Lung microvascular endothelial cell (primary cell): ENCODE measurements at regions not wholly inside any gene's neighbourhood (a gene's known extent, or its start where the extent isn't known, plus 50 kb on each side); places are given as distances from the start of the nearest gene placed in this dataset.

Source experiments
- DNase-seq, 2 donors: peaks; one replicate each; pipeline versions ENCODE4 v3.0.0 to v3.0.0-alpha.2; 2010; ENCODE audit warnings: low read depth in 2 of 2

DNA sequence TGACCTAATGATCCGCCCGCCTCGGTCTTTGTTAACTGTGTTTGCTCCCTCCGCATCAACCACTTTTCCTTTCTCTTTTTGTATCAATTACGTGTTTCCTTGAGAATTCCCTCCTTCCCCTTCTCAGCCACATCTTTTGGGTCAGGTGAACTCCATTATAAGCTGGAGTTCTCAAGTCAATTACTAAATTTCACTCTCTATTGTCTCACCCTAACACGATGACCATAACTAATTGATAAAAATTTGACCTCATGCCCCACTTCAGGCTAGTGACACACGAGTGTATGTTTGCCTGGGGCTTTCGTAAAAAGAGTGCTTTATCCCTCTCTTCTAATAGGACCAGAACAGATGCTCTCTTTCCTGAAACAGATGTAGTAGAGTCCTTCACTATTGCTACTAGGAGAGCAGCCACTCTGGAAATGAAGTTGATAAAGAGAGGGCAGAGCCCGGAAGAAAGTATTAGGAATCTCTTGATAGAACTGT, 403.6 kb upstream of the ANXA10 start:
- no peak for DNase-seq

DNA sequence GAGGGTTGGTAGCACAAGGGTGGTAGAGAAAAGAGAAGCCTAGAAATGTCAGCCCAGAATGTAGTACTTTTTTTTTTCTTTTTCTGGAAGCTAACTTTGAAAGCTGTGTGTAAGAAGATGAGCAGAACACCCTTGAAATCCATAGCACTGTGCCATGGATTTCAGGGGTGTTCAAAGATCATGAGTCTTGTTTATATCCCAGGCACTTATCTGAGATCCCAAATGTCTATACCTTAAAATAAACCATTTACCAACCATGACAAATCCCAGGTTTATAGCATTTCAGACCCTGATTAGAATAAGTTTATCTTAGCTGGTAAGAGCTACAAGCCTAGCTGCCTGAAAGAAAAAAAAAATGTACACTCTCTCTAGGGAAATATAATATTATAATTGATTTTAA, 389.9 kb upstream of the ANXA10 start:
- no peak for DNase-seq

DNA sequence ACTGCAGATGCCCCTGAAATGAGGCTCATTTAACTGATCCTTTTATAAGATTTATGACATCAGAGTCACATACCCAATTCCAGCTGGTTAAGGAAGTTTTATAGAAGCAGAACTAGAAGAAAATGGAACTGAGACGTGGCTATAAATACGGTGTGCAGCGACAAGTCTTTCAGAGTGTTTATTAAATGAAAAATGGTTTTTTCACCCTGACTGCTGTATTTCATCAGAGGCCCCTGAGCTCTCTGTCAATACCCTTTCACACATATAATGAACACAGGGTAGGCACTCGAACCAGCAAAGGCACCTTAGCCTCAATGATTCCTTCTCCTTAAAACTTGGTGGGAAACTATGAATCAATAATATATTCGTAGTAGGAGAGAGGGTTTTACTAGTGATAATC, 380.8 kb upstream of the ANXA10 start:
- DNase-seq: no peak

DNA sequence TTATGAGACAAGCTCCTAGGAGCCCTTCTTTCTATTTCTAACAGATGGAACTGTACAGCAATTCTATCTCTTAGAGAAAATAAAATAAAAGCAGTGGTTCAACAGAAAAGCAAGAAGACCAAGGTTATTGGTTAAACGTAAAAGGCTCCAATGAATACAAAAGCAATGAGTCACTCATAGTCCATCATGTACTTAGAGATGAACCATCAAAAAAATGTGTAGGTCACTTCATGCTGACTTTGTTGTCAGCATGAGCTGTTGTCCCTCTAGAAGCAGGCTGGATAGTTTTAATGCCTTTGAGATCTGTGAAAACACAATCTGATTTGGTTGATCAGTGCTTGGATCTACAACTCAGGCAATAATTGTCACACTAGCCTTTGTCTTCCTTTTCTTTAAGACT, 378.6 kb upstream of the ANXA10 start:
- no peak for DNase-seq

GRCh38 chr4:167715176-167715575, 377.2 kb upstream of the ANXA10 start:
- DNase-seq: no peak

- no peak for DNase-seq
These were observed 374.8 kb upstream of the ANXA10 start for GRCh38 chr4:167717495-167717894.

- no peak for DNase-seq
These were observed 370.5 kb upstream of the ANXA10 start for GRCh38 chr4:167721617-167722486.

DNA sequence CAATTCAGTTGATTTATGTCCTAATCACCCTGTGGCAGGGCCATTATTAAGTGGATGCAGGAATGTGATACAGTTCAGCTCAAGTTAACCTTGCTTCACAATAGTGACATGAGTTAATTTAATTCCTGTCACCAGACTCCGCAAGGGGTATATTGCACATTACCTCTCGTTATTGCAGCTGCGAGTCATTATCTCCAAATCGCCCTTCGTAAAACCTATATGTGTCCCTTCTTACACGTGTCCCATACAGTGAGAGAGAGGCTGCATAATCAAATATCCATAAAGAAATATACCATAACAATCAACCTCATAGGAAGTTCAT, 369.9 kb upstream of the ANXA10 start:
- DNase-seq: no peak

DNA sequence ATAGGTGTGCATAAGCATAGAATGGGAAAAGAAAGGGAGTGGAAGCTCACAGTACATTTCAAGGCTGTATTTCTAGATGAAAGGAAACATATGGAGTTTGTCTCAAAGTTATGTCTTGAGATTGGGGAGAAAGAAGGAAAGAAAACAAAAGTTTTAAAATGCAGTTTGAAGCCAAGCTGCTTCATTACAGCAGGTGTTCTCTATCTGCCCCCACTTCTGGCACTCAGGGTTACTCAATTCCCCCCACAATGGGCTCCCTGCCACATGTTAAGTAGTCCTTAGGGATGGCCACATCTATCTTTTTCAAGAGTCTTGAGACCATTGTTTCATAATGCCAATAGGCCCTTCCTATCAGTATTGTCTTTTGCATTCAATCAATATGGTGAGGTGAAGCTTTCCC, 367.4 kb upstream of the ANXA10 start:
- no peak for DNase-seq

DNA sequence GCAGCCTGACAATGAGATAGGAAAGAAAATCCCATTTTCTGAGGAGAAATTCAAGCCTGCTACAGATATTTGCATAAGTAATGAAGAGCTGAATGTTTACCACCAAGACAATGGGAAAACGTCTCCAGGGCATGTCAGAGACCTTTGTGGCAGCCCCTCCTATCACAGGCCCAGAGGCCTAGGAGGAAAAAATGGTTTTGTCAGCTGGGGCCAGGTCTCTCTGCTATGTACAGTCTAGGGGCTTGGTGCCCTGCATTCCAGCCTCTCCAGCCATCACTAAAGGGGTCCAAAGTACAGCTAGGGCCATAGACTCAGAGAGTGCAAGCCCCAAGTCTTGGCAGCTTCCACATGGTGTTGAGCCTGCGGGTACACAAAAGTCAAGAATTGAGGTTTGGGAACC, 361.6 kb upstream of the ANXA10 start:
- DNase-seq: no peak

DNA sequence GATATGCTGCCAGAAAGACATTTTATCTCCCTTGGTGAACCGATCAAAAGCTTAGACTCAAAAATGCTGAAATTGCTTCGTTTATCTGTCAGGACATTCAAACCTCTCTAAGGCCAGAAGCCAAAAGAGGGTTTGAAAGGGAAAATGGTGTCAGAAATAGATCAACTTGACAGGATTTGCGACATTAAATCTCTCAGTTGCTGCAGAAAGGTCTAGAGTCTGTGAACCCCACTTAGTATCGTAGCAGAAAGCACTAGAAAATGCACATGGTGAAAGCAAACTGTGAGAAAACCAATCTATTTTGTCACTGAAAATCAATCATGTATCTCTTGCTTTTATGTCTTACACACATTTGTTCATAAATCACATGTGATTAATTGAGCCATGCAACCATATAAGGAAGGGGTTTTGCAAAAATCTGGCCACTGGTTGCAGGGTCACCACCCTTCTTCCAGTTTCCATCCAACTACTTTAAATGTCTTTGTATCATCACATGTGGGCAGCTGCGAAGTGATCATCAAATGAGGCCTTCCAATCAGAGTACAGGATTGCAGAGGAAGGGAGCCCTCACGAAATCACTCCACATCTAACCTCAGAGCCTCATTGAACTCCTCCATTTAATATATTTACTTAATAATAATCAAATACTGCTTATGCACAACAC, 347.2 kb upstream of the ANXA10 start:
- DNase-seq: no peak

GRCh38 chr4:167767281-167767680, 325.1 kb upstream of the ANXA10 start:
- no peak for DNase-seq

GRCh38 chr4:167774646-167775045, 317.7 kb upstream of the ANXA10 start:
- DNase-seq: no peak

DNA sequence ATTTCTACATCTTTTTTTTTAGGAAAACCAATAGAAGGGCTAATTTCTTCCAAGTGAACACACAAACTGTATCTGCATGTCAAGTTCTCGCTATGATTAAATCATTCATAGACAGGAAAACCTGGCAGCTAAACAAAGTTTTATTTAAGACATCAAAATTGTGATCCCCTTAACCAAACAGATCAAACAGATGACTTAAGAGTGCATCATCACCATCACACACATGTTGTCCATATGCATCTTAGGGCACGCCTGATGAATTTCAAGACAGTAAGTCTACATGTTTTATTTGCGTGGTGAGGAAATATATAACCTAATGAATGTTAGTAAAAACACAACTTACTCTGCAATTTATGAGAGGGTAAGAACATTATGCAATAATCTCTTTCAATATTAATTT, 317.0 kb upstream of the ANXA10 start:
- DNase-seq: no peak

- DNase-seq: no peak
These were observed 313.1 kb upstream of the ANXA10 start for GRCh38 chr4:167779280-167779679.

GRCh38 chr4:167779864-167780263, 312.5 kb upstream of the ANXA10 start:
- no peak for DNase-seq

DNA sequence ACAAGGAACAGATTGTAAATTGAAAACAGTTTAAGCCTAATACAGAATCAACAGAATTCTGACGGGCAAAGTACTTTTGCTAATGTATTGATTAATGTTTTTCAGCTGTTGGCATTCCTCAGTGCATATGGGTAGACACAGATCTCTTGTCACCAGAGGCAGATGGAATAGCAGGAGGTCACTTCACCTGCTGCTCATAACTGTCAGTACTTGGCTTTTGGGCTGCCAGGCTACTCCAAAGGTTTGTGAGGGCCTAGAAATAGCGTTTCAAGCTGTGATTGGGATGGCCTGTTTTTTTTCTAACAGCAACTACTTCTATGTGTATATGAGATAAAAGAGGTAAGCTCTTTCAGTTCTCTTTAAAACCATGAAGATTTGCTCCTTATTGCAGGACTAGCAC, 307.5 kb upstream of the ANXA10 start:
- DNase-seq: no peak

DNA sequence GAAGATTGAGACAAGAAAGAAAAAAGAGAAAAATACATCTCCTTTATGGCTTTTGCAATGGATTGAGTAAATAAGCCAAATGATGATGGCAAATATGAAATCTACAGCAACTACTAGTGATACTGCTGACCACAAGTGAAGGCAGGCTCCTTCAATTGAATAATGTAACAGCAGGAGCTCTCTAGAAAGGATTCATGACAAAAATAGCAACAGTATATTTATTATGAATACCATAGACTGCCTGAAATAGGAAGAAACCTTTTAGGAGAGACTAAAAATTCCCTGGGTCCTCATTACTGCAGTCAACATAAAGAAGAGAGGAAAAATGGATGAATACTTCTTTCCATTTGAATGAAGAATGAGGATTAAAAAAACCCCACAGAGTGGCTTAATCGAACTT, 306.8 kb upstream of the ANXA10 start:
- DNase-seq: no peak

DNA sequence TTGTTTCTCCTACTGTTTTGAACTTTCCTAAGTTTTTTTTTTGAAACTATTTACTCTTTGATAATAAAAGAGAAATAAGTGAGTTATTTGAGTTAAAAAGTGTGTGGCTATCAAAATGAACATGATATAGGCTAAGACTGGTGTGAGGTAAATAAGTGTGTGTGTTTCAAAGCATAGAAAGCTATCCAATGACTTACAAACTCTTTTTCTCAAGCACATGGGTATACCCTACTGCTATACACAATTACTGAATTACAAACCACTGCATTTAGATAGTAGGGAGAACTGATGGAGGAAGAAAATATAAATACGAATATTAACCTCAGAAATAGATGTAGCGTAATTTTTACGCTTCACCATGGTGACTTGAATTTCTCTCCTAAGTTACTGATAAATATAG, 305.8 kb upstream of the ANXA10 start:
- DNase-seq: no peak

GRCh38 chr4:167787231-167787630, 305.1 kb upstream of the ANXA10 start:
- DNase-seq: no peak

DNA sequence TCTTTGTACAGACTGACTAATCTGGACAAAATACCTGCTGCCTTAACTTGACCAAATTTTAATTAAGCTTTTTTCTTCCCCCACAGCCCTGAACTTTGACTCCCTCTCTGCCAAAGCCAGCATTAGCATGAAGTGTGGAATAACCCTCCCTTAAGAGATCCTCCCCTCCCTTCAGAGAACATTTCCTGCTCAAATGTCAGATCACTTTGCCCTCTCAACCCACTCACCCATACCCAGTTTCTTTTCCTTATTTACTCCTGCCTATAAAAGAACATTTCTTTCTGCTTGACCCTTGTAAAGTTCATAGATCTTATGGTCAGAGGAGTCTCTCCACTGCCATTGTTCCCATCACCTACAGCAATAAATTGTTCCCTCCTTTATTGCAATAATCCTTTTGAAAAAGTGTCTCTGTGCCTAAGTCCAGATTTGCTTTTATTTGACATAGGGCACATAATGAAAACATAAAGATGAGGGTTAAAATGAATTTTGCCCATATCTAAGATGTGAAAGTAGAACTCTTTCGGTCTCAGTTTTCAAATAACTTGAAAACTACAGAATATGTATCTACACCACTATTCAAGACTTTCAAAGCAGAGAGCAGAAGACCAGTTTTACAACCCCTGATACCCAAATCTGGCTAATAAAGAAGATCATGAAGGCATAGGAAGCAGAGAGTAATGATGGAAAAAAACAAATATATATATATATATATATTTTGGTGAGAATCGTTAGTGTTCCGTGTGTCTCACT, 289.7 kb upstream of the ANXA10 start:
- DNase-seq: no peak

GRCh38 chr4:167811958-167812357, 280.4 kb upstream of the ANXA10 start:
- DNase-seq: no peak

- no peak for DNase-seq
These were observed 266.1 kb upstream of the ANXA10 start for GRCh38 chr4:167826281-167826680.
